Naive B cell (primary cell): ENCODE measurements at regions not wholly inside any gene's neighbourhood (a gene's known extent, or its start where the extent isn't known, plus 50 kb on each side); places are given as distances from the start of the nearest gene placed in this dataset.
A peak's percentile ranks its signal among the peaks of the same experiment; 100 is the strongest.

Experiments used
- ATAC-seq, 2 donors: fragments of 150-1000 bp; cut with Tn5 transposase; 2 replicates each; pipeline ENCODE4 v1.10.0; 2021; ENCODE audit warnings: low read depth in 2 of 2, mild to moderate bottlenecking in 2 of 2, moderate library complexity in 2 of 2
- DNase-seq: peaks from one replicate; pipeline ENCODE4 v3.0.0; 2022
- H3K27ac Mint-ChIP-seq, 6 donors: one replicate each; pipeline ENCODE4 v1.8.0; 2020 to 2022; ENCODE audit warnings: mild to moderate bottlenecking in 6 of 6, mixed read lengths in 6 of 6, moderate library complexity in 5 of 6, inconsistent platforms in 2 of 6
- H3K27me3 Mint-ChIP-seq, 3 donors: one replicate each; pipeline ENCODE4 v1.8.0; 2021 to 2022; ENCODE audit warnings: mixed read lengths in 3 of 3, mild to moderate bottlenecking in 1 of 3
- H3K36me3 Mint-ChIP-seq, 2 donors: one replicate each; pipeline ENCODE4 v1.8.0; 2020 to 2022; ENCODE audit warnings: mixed read lengths in 2 of 2, inconsistent platforms in 1 of 2, mild to moderate bottlenecking in 1 of 2
- H3K4me1 Mint-ChIP-seq, 3 donors: one replicate each; pipeline ENCODE4 v1.8.0; 2020 to 2022; ENCODE audit warnings: mixed read lengths in 3 of 3, inconsistent platforms in 1 of 3, mild to moderate bottlenecking in 1 of 3, moderate library complexity in 1 of 3
- H3K4me3 Mint-ChIP-seq, 8 donors: one replicate each; pipeline ENCODE4 v1.8.0; 2020 to 2022; ENCODE audit warnings: mild to moderate bottlenecking in 8 of 8, mixed read lengths in 8 of 8, moderate library complexity in 8 of 8, inconsistent platforms in 2 of 8
- H3K9me3 Mint-ChIP-seq, 7 donors: one replicate each; pipeline ENCODE4 v1.8.0; 2020 to 2022; ENCODE audit warnings: mixed read lengths in 7 of 7, mild to moderate bottlenecking in 5 of 7, inconsistent platforms in 2 of 7, moderate library complexity in 1 of 7

DNA sequence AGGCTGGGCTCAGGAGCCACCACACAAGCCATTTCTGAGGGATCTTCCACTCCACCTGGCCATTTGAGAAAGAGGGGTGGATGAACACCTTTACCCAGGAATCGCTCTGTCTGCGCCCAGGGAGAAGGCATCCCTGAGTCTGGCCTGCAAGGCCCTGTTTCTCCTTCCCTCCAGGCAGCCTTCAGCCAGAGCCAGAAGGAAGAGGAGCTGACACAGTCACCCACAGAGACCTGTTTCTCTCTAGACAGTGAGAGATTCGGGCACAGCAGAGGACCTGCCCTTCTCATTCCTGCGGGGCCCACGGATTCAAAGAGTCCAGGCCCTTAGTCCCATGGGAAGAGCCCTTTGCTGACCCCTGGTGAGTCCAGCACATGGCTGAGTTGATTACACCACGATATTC, 127.5 kb upstream of the TNS3 start:
- H3K27ac Mint-ChIP-seq, result peak overlapping the region in 2 of 6 donors; percentile 26 to 32
- H3K9me3 Mint-ChIP-seq, result peaks cover 0 to 2% (median 0%) of the 10 kb centered on the region in 7 donors
- H3K36me3 Mint-ChIP-seq, result no peaks in the 10 kb centered on the region

DNA sequence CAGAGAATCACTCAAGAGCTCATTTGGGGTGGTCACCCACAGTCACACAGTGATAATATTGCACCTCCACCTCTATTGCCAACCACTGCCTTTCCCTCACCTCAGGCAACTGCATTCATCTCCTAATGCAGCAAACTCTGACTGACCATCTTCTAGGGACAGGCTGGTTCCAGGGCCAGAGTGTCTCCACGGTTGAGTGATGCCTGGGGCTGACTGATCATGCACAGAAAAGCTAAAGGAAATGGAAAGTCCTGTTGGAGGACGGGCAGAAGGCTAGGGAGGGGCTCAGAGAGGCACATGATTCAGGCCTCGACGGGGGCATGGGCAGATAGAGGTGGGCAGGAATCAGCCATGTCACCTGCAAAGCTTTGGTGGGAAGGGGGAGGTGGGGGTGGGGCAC, 127.1 kb upstream of the TNS3 start:
- Mint-ChIP-seq H3K4me1 (peaks cover 7 to 16% (median 10%) of the 10 kb centered on the region in 3 donors), H3K27me3 (no peaks in the 10 kb centered on the region), H3K4me3 (peak overlapping the region in 1 of 8 donors; percentile 15), H3K9me3 (peaks cover 0 to 2% (median 0%) of the 10 kb centered on the region in 7 donors), H3K36me3 (no peaks in the 10 kb centered on the region), H3K27ac (no peak overlapping the region)
- DNase-seq (no peak), ATAC-seq (no peak)

More for the DNA sequence above, 127.5 kb upstream of the TNS3 start:
- H3K4me1 Mint-ChIP-seq, result peaks cover 7 to 18% (median 11%) of the 10 kb centered on the region in 3 donors
- no peak for DNase-seq
- H3K27me3 Mint-ChIP-seq, result no peaks in the 10 kb centered on the region
- no peak overlapping the region for H3K4me3 Mint-ChIP-seq
- ATAC-seq, result no peak

DNA sequence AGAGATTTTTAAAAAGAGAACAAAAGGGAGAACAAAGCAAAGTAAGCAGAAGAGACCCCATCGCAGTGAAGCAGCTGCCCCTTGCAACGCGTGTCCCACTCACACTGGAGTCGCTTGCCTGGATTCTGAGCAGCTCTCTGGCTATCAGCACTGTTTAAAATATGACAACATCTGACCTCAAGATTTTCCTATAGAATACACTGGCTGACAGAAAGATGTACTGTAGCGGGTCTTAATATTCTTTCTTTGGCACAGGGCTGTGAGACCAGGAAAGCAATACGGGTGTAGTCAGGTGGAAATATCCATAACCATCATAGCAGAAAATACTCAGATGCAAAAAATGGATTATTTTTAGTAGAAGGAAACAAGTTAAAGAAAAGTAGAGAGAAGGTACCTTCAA, 125.7 kb upstream of the TNS3 start:
- no peaks in the 10 kb centered on the region for H3K27me3 Mint-ChIP-seq
- no peaks in the 10 kb centered on the region for H3K36me3 Mint-ChIP-seq

DNA sequence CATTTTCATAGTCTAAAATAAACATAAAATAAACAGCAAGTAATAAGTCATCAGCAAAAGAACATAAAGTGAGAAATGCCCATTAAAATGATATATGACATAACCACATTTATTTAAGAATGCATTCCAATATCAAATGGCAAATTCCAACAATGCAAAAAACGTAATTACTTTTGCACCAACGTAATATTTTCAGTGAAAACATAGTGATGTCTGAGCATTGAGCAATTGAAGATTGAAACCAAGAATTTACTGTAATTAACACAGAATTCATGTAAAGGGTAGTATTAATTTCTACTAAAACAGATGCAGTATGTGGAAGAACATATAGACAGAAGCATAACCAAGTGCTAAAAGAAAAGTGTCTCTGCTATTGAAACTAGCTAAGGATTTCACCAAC, 123.0 kb upstream of the TNS3 start:
- DNase-seq, result no peak
- Mint-ChIP-seq H3K27ac (no peak overlapping the region), H3K4me3 (no peak overlapping the region), H3K27me3 (no peaks in the 10 kb centered on the region), H3K4me1 (peaks cover 7 to 14% (median 12%) of the 10 kb centered on the region in 3 donors), H3K9me3 (no peaks in the 10 kb centered on the region), H3K36me3 (no peaks in the 10 kb centered on the region)
- ATAC-seq, result no peak

More for the DNA sequence above, 125.7 kb upstream of the TNS3 start:
- Mint-ChIP-seq H3K4me3 (no peak overlapping the region), H3K9me3 (peaks cover 0 to 2% (median 0%) of the 10 kb centered on the region in 7 donors), H3K4me1 (peaks cover 7 to 12% (median 10%) of the 10 kb centered on the region in 3 donors), H3K27ac (no peak overlapping the region)
- DNase-seq (no peak), ATAC-seq (no peak)

DNA sequence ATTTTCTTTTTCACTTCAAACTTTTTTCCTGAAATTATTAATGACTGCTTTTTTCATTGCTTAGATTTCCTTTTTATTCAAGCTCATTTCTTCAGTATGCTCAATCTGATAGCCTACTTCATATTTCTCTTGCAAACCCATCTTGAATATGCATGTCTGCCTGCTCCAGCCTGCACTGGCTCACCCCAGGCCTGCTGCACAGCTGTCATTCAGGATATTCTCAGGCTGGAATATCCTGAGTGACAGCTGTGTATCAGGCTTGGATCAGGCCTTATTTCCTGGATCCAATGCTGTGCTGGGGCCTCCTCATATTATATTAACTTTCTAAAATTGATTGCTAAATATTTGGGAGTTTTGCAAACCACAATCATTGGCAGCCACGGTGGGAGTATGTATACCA, 120.2 kb upstream of the TNS3 start:
- no peaks in the 10 kb centered on the region for H3K36me3 Mint-ChIP-seq
- H3K9me3 Mint-ChIP-seq, result no peaks in the 10 kb centered on the region
- DNase-seq (no peak), ATAC-seq (no peak)
- no peaks in the 10 kb centered on the region for H3K27me3 Mint-ChIP-seq
- no peak overlapping the region for H3K4me3 Mint-ChIP-seq
- H3K27ac Mint-ChIP-seq, result no peak overlapping the region
- peaks cover 0 to 5% (median 2%) of the 10 kb centered on the region in 3 donors for H3K4me1 Mint-ChIP-seq

DNA sequence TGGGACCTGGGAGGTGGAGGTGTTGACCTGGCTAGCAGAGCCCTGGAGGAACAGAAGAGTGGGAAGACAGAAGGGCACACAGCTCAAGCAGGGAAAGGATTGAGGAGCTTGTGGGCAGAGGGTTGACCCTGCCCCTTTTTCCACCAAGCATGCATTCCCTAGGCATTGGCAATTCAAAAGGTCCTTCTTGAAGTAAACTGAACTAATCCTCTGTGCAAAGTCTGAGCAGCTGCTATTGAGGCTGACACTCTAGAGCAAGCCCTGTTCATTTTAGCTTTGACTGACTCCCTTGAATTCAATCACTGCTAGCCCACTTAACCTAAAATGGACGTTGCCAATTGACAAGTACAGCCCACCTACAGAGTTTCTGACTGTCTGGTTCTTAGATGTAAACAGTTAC, 116.5 kb upstream of the TNS3 start:
- Mint-ChIP-seq H3K36me3 (no peaks in the 10 kb centered on the region), H3K4me1 (peaks cover under 1 to 7% (median 5%) of the 10 kb centered on the region in 3 donors), H3K9me3 (no peaks in the 10 kb centered on the region), H3K27me3 (no peaks in the 10 kb centered on the region), H3K27ac (peak overlapping the region in 1 of 6 donors; percentile 62), H3K4me3 (no peak overlapping the region)
- DNase-seq, result no peak
- ATAC-seq, result no peak

DNA sequence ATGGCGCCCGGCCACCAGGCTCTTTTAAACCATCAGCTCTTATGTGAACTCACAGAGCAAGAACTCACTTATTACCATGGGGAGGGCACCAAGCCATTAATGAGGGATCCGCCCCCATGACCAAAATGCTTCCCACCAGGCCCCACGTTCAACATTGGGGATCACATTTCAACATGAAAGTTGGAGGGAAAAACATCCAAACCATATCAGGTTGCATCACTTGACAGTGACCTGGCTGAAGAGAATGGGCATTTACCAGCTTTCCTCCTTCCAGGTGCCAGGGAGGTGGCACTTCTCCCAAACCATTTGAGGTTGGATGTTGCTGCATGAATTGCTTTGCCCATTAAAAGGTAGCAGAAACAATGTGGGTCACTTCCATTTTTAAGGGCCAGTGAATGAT, 115.6 kb upstream of the TNS3 start:
- ATAC-seq (no peak), DNase-seq (no peak)
- H3K36me3 Mint-ChIP-seq, result no peaks in the 10 kb centered on the region
- no peaks in the 10 kb centered on the region for H3K9me3 Mint-ChIP-seq
- peak overlapping the region in 1 of 6 donors; percentile 70 for H3K27ac Mint-ChIP-seq
- no peaks in the 10 kb centered on the region for H3K27me3 Mint-ChIP-seq
- H3K4me1 Mint-ChIP-seq, result peaks cover 5 to 7% (median 5%) of the 10 kb centered on the region in 3 donors
- H3K4me3 Mint-ChIP-seq, result no peak overlapping the region

DNA sequence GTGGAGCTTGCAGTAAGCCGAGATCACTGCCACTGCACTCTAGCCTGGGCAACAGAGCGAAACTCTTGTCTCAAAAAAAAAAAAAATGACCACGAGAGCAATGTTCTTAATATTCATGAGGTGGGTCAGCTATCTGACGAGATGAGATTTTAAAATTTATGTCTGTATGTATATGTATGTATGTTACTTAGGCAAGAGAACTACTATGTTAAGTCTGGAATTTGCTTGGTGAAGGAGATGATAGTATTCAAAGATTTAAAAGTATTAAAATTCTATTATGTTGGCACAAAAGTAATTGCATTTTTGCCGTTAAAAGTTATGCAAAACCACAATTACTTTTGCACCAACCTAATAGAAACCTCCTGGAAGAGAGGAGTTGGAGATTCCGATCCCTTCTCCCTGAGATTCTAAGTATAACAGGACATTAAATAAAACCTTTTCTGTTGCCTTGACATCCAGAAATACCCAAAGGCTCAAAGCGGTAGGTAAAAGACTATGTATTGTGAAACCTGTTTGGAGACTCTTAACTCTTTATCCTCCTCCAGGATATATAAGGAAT, 114.3 kb upstream of the TNS3 start:
- H3K27ac Mint-ChIP-seq, result peak overlapping the region in 1 of 6 donors; percentile 74
- peaks cover 0 to 7% (median 5%) of the 10 kb centered on the region in 3 donors for H3K4me1 Mint-ChIP-seq
- no peaks in the 10 kb centered on the region for H3K36me3 Mint-ChIP-seq
- H3K27me3 Mint-ChIP-seq, result no peaks in the 10 kb centered on the region
- no peak for ATAC-seq
- DNase-seq, result no peak
- no peaks in the 10 kb centered on the region for H3K9me3 Mint-ChIP-seq
- H3K4me3 Mint-ChIP-seq, result no peak overlapping the region

DNA sequence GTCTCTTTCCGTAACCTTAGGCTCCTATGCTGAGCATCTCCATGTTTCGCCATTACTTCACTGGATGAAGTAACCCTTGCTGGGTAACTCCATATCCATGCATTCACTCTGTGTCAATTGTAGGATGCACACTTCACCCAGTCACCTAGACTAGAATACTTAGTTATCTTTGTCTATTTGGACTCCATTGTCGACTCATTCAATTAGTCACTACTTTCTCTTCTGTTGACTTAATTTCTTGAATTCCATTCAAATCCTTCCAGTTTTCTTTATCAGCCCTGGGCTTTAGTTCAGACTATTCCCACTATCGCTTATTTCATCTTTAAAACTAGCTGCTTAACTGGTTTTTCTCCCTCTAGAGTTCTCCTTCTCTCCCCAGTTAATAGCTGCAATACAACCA, 111.3 kb upstream of the TNS3 start:
- H3K4me1 Mint-ChIP-seq, result peaks cover 5 to 11% (median 10%) of the 10 kb centered on the region in 3 donors
- no peaks in the 10 kb centered on the region for H3K36me3 Mint-ChIP-seq
- DNase-seq (no peak), ATAC-seq (no peak)
- H3K4me3 Mint-ChIP-seq, result no peak overlapping the region
- H3K27me3 Mint-ChIP-seq, result no peaks in the 10 kb centered on the region
- H3K27ac Mint-ChIP-seq, result peak overlapping the region in 2 of 6 donors; percentile 10 to 59
- H3K9me3 Mint-ChIP-seq, result no peaks in the 10 kb centered on the region

DNA sequence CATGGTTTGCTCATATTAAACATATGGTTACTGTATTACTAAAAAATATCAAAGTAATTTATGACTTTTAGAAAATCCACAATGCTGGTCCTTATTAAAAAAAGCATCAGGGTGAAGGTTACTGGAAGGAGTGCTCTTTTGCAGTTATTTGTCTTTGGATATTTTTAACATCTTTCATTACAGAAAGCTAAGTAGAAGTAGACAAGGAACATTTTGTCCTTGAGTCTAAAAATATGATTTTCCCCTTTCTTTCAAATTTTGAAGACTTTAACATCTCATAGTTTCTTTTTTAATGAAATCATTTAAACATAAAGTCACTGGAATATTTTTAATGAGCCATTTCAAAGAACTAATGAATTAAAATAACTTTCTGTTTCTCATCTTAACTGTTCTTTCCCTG, 110.1 kb upstream of the TNS3 start:
- no peak overlapping the region for H3K4me3 Mint-ChIP-seq
- peaks cover 5 to 11% (median 7%) of the 10 kb centered on the region in 3 donors for H3K4me1 Mint-ChIP-seq

DNA sequence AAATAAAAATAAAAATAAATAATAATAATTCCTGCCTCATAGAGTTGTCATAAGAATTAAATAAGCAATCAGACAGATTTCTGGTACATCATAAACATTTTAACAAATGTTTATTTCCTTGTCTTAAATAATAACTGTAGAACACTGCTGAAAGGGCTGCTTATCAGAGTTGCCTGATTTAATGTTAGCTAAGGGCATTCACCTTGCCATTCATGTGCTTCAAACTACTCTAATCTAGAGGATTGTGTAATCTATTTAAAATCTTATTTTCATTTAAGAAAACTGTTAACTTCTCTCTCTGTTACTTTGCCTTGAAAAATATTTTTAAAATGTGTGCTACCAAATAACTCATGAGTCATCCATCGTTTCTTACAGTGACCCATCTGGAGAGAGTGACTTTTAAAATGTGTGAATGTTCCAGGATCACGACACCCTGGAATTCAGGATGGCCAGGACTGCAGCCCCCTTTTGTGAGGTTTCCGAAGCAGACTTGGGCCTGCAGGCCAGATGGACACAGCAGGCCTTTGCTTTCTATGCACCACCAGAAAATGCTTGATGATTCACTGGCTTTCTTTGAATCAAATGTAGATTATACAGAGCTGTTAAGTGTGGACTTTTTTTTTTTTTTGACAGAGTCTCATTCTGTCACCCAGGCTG, 109.1 kb upstream of the TNS3 start:
- Mint-ChIP-seq H3K36me3 (no peaks in the 10 kb centered on the region), H3K27ac (no peak overlapping the region), H3K9me3 (no peaks in the 10 kb centered on the region), H3K4me3 (no peak overlapping the region), H3K4me1 (peaks cover 3 to 11% (median 5%) of the 10 kb centered on the region in 3 donors), H3K27me3 (no peaks in the 10 kb centered on the region)
- ATAC-seq (no peak), DNase-seq (no peak)

More for the DNA sequence above, 110.1 kb upstream of the TNS3 start:
- DNase-seq, result no peak
- ATAC-seq, result no peak
- Mint-ChIP-seq H3K27ac (no peak overlapping the region), H3K36me3 (no peaks in the 10 kb centered on the region), H3K9me3 (no peaks in the 10 kb centered on the region), H3K27me3 (no peaks in the 10 kb centered on the region)

DNA sequence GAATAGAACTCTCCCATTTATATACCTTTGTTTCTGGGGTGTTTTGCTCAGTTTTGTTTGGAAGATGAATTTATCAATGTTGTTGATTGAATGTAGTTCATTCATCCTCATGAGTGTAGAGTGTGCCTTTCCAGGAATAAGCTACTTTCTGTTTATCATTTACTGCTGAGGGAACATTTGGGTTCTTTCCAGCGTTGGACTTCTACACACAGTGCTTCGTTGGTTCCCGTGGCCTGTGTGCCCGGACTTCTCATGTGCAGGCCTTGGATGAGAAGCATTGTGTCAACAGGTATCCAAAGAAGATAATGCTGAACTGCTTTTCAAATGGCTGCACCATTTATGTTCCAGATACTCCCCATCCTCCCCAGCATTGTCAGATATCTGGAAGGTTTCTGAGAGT, 107.6 kb upstream of the TNS3 start:
- H3K4me3 Mint-ChIP-seq, result no peak overlapping the region
- ATAC-seq (no peak), DNase-seq (no peak)
- H3K27ac Mint-ChIP-seq, result no peak overlapping the region
- H3K27me3 Mint-ChIP-seq, result no peaks in the 10 kb centered on the region
- H3K4me1 Mint-ChIP-seq, result peaks cover 6 to 11% (median 10%) of the 10 kb centered on the region in 3 donors
- H3K9me3 Mint-ChIP-seq, result no peaks in the 10 kb centered on the region
- H3K36me3 Mint-ChIP-seq, result no peaks in the 10 kb centered on the region

DNA sequence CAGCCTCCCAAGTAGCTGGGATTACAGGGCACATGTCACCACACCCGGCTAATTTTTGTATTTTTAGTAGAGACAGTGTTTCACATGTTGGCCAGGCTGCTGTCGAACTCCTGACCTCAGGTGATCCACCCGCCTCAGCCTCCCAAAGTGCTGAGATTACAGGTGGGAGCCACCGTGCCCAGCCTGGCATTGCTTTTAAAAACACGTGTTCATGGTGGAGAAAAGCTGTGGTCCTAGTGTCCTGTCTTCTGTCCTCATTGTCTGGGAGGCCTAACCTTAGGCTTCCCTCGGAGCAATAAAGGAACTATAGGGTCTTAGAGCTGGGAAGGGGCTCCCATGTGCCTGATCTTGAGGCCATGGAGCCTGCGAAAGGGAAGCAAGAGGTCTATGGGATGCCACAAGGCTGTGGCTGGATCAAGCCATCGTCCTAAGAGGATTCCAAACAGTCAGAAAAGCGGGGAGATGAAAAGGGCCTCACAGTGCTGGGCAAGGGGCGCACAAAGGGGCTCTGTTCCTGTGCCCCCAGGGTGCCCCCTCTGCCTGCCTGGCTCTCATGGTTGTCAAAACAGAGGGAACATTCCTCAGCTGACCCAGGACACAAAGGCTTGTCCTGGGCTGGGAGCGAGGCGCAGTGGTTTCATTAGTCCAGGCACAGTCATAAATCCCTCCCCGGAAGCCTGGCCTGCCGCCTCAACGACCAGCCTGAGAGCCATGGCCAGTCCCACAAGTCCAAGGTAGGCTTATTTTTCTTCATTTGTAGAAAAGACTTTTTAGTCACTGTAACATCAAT, 106.6 kb upstream of the TNS3 start:
- H3K4me1 Mint-ChIP-seq, result peaks cover 6 to 15% (median 10%) of the 10 kb centered on the region in 3 donors
- no peak for ATAC-seq
- no peaks in the 10 kb centered on the region for H3K9me3 Mint-ChIP-seq
- no peak for DNase-seq
- H3K27me3 Mint-ChIP-seq, result no peaks in the 10 kb centered on the region
- peak overlapping the region in 1 of 6 donors; percentile 59 for H3K27ac Mint-ChIP-seq
- no peaks in the 10 kb centered on the region for H3K36me3 Mint-ChIP-seq
- peak overlapping the region in 1 of 8 donors; percentile 15 for H3K4me3 Mint-ChIP-seq
